HepG2 (cell line): ENCODE measurements at regions not wholly inside any gene's neighbourhood (a gene's known extent, or its start where the extent isn't known, plus 50 kb on each side); places are given as distances from the start of the nearest gene placed in this dataset.

Experiments used
- ATAC-seq: fragments of 200-7000 bp; cut with Tn5 transposase; 3 replicates; pipeline ENCODE4 v1.9.1; 2020; ENCODE audit warnings: mild to moderate bottlenecking, moderate library complexity
- BruUV-seq: library from RNA; stranded (reverse); fragments of 400-500 nt; replicated peaks from 2 replicates; lab custom pipeline; 2021; lab: Mats Ljungman, UMichigan
- CTCF ChIA-PET: fragments of 300-600 bp; formaldehyde crosslinking; extraction: SDS; loops from one replicate; lab custom pipeline; 2021; ENCODE audit warnings: low total read pairs, inconsistent platforms, low intra/inter-chr PET ratio; lab: Yijun Ruan, JAX
- POLR2A ChIA-PET: fragments of 350-600 bp; sonication (Branson Sonifier 250); formaldehyde crosslinking; loops from one replicate; lab custom pipeline; 2020; ENCODE audit warnings: antibody characterized with exemption, inconsistent platforms; lab: Yijun Ruan, JAX
- DNase-seq: peaks from one replicate; pipeline ENCODE4 v3.0.0-alpha.2; 2015; ENCODE audit warnings: low spot score
- FAIRE-seq: peaks from 3 replicates; lab custom pipeline; 2011; peaks lifted over from hg19 to GRCh38; lab: Jason Lieb, UNC
- H2AFZ ChIP-seq: one replicate; pipeline ENCODE4 v1.6.1; 2011; ENCODE audit warnings: low read length, inconsistent platforms
- H3K27ac ChIP-seq: fragments of 300-600 bp; 3 replicates; pipeline ENCODE4 v1.8.0; 2011; ENCODE audit warnings: mixed run types, mild to moderate bottlenecking, mixed read lengths, low read length, inconsistent platforms; ENCODE audit not compliant: insufficient read depth; ENCODE audit errors: extremely low read length
- H3K27me3 ChIP-seq, 2 experiments: fragments of 200-600 bp in 1 of 2; 2 replicates in 1 of 2; 3 replicates in 1 of 2; pipeline versions ENCODE4 v1.6.0 to v1.8.0; 2011; ENCODE audit warnings: low read length in 2 of 2, mild to moderate bottlenecking in 2 of 2, moderate library complexity in 2 of 2, inconsistent platforms in 1 of 2; ENCODE audit not compliant: insufficient read depth in 2 of 2, control insufficient read depth in 1 of 2
- H3K36me3 ChIP-seq, 2 experiments: fragments of 200-600 bp in 1 of 2; replicated peaks in 1 of 2; 2 replicates in 1 of 2; 3 replicates in 1 of 2; pipeline versions ENCODE4 v1.5.1 to v1.8.0; 2011; ENCODE audit warnings: low read length in 2 of 2, inconsistent platforms in 1 of 2; ENCODE audit not compliant: insufficient read depth in 2 of 2, control insufficient read depth in 1 of 2
- H3K4me1 ChIP-seq: 2 replicates; pipeline ENCODE4 v1.5.1; 2012; ENCODE audit warnings: low read length, inconsistent platforms; ENCODE audit not compliant: insufficient read depth
- H3K4me2 ChIP-seq: 2 replicates; pipeline ENCODE4 v1.6.0; 2011; ENCODE audit warnings: low read depth, low read length, inconsistent platforms
- H3K4me3 ChIP-seq, 3 experiments: fragments of 200-600 bp in 1 of 3; sonication (generic), shearing (Covaris generic) in 1 of 3; replicated peaks in 1 of 3; 2 replicates each; pipeline ENCODE4 v1.5.1; 2011 to 2016; ENCODE audit warnings: low read length in 3 of 3, inconsistent platforms in 2 of 3, low read depth in 2 of 3, mild to moderate bottlenecking in 2 of 3, control low read depth in 1 of 3, mixed read lengths in 1 of 3; ENCODE audit not compliant: insufficient read depth in 1 of 3
- H3K79me2 ChIP-seq: one replicate; pipeline ENCODE4 v1.6.1; 2011; ENCODE audit warnings: low read length, inconsistent platforms; ENCODE audit not compliant: insufficient read depth
- H3K9ac ChIP-seq: 2 replicates; pipeline ENCODE4 v1.6.0; 2011; ENCODE audit warnings: mild to moderate bottlenecking, low read depth, low read length, inconsistent platforms; ENCODE audit not compliant: insufficient read depth
- H3K9me3 ChIP-seq: 2 replicates; pipeline ENCODE4 v1.5.1; 2012; ENCODE audit warnings: mild to moderate bottlenecking, low read length
- H4K20me1 ChIP-seq: 2 replicates; pipeline ENCODE4 v1.6.0; 2011; ENCODE audit warnings: inconsistent platforms, mild to moderate bottlenecking, low read length, moderate library complexity; ENCODE audit not compliant: insufficient read depth
- ATF7 ChIP-seq, 2 experiments: fragments of 450-650 bp in 1 of 2; sonication (generic) in 1 of 2; formaldehyde crosslinking in 1 of 2; IDR thresholded peaks; 2 replicates each; pipeline versions ENCODE4 v1.4.0 to v1.6.1; 2016 to 2020; ENCODE audit warnings: antibody characterized with exemption in 1 of 2, mild to moderate bottlenecking in 1 of 2, missing genetic modification reagents in 1 of 2
- ETS1 ChIP-seq: sonication (generic); formaldehyde crosslinking; IDR thresholded peaks from 2 replicates; pipeline ENCODE4 v1.4.0; 2020; ENCODE audit warnings: missing genetic modification reagents
- GRHL1 ChIP-seq: sonication (generic); formaldehyde crosslinking; conservative IDR thresholded peaks from 2 replicates; pipeline ENCODE4 v1.8.0; 2022; ENCODE audit warnings: missing genetic modification reagents
- GTF2F1 ChIP-seq: fragments of 150-350 bp; IDR thresholded peaks from 2 replicates; pipeline ENCODE4 v1.6.1; 2014; ENCODE audit warnings: low read length
- HMGA1 ChIP-seq: sonication (generic); formaldehyde crosslinking; conservative IDR thresholded peaks from 2 replicates; pipeline ENCODE4 v1.4.0; 2020; ENCODE audit warnings: missing genetic modification reagents
- POLR2AphosphoS2 ChIP-seq: IDR thresholded peaks from 2 replicates; pipeline ENCODE4 v1.6.1; 2011; ENCODE audit warnings: low read depth, low read length, improper control_type of control experiment
- REPIN1 ChIP-seq: sonication (generic); formaldehyde crosslinking; IDR thresholded peaks from 2 replicates; pipeline ENCODE4 v1.8.0; 2022; ENCODE audit warnings: missing genetic modification reagents, low read depth, mild to moderate bottlenecking, borderline replicate concordance
- ZNF232 ChIP-seq: sonication (generic); formaldehyde crosslinking; IDR thresholded peaks from 2 replicates; pipeline ENCODE4 v1.4.0; 2020; ENCODE audit warnings: missing genetic modification reagents, borderline replicate concordance
- ZZZ3 ChIP-seq: sonication (generic); formaldehyde crosslinking; IDR thresholded peaks from 2 replicates; pipeline ENCODE4 v1.4.0; 2020; ENCODE audit warnings: missing genetic modification reagents, mild to moderate bottlenecking, borderline replicate concordance
- WGBS: methylation state at CpG from one replicate; pipeline ENCODE4 v1.1.6; 2017; ENCODE audit warnings: low lambda C conversion rate; 5-methylcytosine and 5-hydroxymethylcytosine counted together
- in situ Hi-C: cut with HindIII; loops from 2 replicates; pipeline ENCODE4 v1.10.0; 2017; ENCODE audit warnings: low pct_unique_long_range_greater_than_20kb; ENCODE audit not compliant: extremely low pct_ligation_motif_present
- intact Hi-C: fragments of 100-400 bp; cut with micrococcal nuclease; formaldehyde crosslinking; loops from one replicate; pipeline ENCODE4 v1.10.0; 2022; ENCODE audit not compliant: unreplicated experiment

- POLR2A ChIA-PET = no interaction called here
Measured at GRCh38 chr11:29495676-29496075, 521.2 kb downstream of the KCNA4 start.

GRCh38 chr11:29490938-29491337 lies 525.9 kb downstream of the KCNA4 start:
- intact Hi-C loops (no loop called here), in situ Hi-C loops (no loop called here)
- no peaks in the 10 kb centered on the region; a peak in 1 of 5 replicates for H3K27me3 ChIP-seq
- ATAC-seq (no peak), DNase-seq (no peak), FAIRE-seq (no peak)
- no peak overlapping the region for H3K27ac ChIP-seq
- POLR2A ChIA-PET = no interaction called here
- no peaks in the 10 kb centered on the region for H3K4me1 ChIP-seq
- H3K9ac ChIP-seq = no peak overlapping the region
- no peaks in the 10 kb centered on the region for H3K79me2 ChIP-seq
- H3K4me3 ChIP-seq = no peak overlapping the region
- BruUV-seq = no TSS peak
- CTCF ChIA-PET = no interaction called here
- 8% methylated on average over 1 of the region's 1 CpG for WGBS
- no peaks in the 10 kb centered on the region; the same call in 1 of the 2 replicates for H3K9me3 ChIP-seq
- H2AFZ ChIP-seq = no peak overlapping the region
- no peak overlapping the region for H3K4me2 ChIP-seq
- no peaks in the 10 kb centered on the region for H4K20me1 ChIP-seq
- TF ChIP-seq POLR2AphosphoS2 = no peak
- no peak for TF ChIP-seq ZNF232 (CRISPR knock-in tag)
- TF ChIP-seq ZZZ3 (CRISPR knock-in tag) = no peak
- TF ChIP-seq GRHL1 (CRISPR knock-in tag) = no peak
- no peak for TF ChIP-seq GTF2F1
- TF ChIP-seq ETS1 = no peak
- TF ChIP-seq HMGA1 (CRISPR knock-in tag) = no peak
- TF ChIP-seq, all 625 proteins: peak for 0
- no peaks in the 10 kb centered on the region for H3K36me3 ChIP-seq

More at GRCh38 chr11:29495676-29496075, 521.2 kb downstream of the KCNA4 start:
- Histone ChIP-seq H3K4me3 (no peak overlapping the region), H3K9ac (no peak overlapping the region), H3K79me2 (no peaks in the 10 kb centered on the region), H3K27ac (no peak overlapping the region), H4K20me1 (no peaks in the 10 kb centered on the region), H3K4me2 (no peak overlapping the region), H3K9me3 (no peaks in the 10 kb centered on the region; the same call in 1 of the 2 replicates), H3K36me3 (no peaks in the 10 kb centered on the region), H3K4me1 (no peaks in the 10 kb centered on the region), H3K27me3 (no peaks in the 10 kb centered on the region), H2AFZ (no peak overlapping the region)
- DNase-seq = no peak
- intact Hi-C loops (no loop called here), in situ Hi-C loops (no loop called here)
- TF ChIP-seq ATF7 (IDR thresholded peaks at IDR 0.05) (0 out of 2 replicates have a peak, but pooled peaks have one; percentile 7), ATF7 (CRISPR knock-in tag; IDR thresholded peaks at IDR 0.05) (no peak), REPIN1 (no peak)
- ATAC-seq = no peak
- no peak for FAIRE-seq
- BruUV-seq = no TSS peak
- CTCF ChIA-PET = no interaction called here
- 14% methylated on average over 3 of the region's 3 CpGs for WGBS
